T-helper 17 cell (primary cell): ENCODE measurements at regions not wholly inside any gene's neighbourhood (a gene's known extent, or its start where the extent isn't known, plus 50 kb on each side); places are given as distances from the start of the nearest gene placed in this dataset.

Source experiments
- ATAC-seq: fragments of 150-1000 bp; cut with Tn5 transposase; 2 replicates; pipeline ENCODE4 v1.10.0; 2021; ENCODE audit warnings: mild to moderate bottlenecking, moderate library complexity
- DNase-seq, 3 donors: peaks; one replicate each; pipeline versions ENCODE4 v3.0.0 to v3.0.0-alpha.2; 2020 to 2021
- H3K9me3 ChIP-seq: one replicate; pipeline ENCODE4 v1.7.0; 2013; ENCODE audit warnings: low read length, mild to moderate bottlenecking; ENCODE audit not compliant: control insufficient read depth, poor library complexity, severe bottlenecking
- H3K27ac Mint-ChIP-seq: one replicate; pipeline ENCODE4 v1.8.0; 2022; ENCODE audit warnings: mild to moderate bottlenecking, moderate library complexity, mixed read lengths
- H3K27me3 Mint-ChIP-seq: one replicate; pipeline ENCODE4 v1.8.0; 2022; ENCODE audit warnings: mixed read lengths
- H3K36me3 Mint-ChIP-seq: one replicate; pipeline ENCODE4 v1.8.0; 2022; ENCODE audit warnings: low read depth, mixed read lengths
- H3K4me1 Mint-ChIP-seq: one replicate; pipeline ENCODE4 v1.8.0; 2022; ENCODE audit warnings: mild to moderate bottlenecking, mixed read lengths
- H3K4me3 Mint-ChIP-seq: one replicate; pipeline ENCODE4 v1.8.0; 2022; ENCODE audit warnings: mild to moderate bottlenecking, moderate library complexity, mixed read lengths

- no peak overlapping the region for H3K27ac Mint-ChIP-seq
- ATAC-seq (no peak), DNase-seq (no peak)
- peaks cover 26% of the 10 kb centered on the region for H3K27me3 Mint-ChIP-seq
- H3K9me3 ChIP-seq, result no peaks in the 10 kb centered on the region
- H3K36me3 Mint-ChIP-seq, result peaks cover 2% of the 10 kb centered on the region
- no peaks in the 10 kb centered on the region for H3K4me1 Mint-ChIP-seq
- no peak overlapping the region for H3K4me3 Mint-ChIP-seq
These were observed 162.9 kb downstream of the BAMBI start for GRCh38 chr10:28840202-28840601.

GRCh38 chr10:28840971-28841370 is 163.7 kb downstream of the BAMBI start:
- no peaks in the 10 kb centered on the region for H3K4me1 Mint-ChIP-seq
- peaks cover 26% of the 10 kb centered on the region for H3K27me3 Mint-ChIP-seq
- no peak overlapping the region for H3K27ac Mint-ChIP-seq
- DNase-seq (no peak), ATAC-seq (no peak)
- no peak overlapping the region for H3K4me3 Mint-ChIP-seq
- H3K9me3 ChIP-seq, result no peaks in the 10 kb centered on the region
- peaks cover 2% of the 10 kb centered on the region for H3K36me3 Mint-ChIP-seq

- Mint-ChIP-seq H3K27ac (no peak overlapping the region), H3K27me3 (peaks cover 22% of the 10 kb centered on the region), H3K4me3 (no peak overlapping the region), H3K36me3 (peaks cover 2% of the 10 kb centered on the region), H3K4me1 (no peaks in the 10 kb centered on the region)
- DNase-seq, result no peak
- H3K9me3 ChIP-seq, result no peaks in the 10 kb centered on the region
- ATAC-seq, result no peak
These were observed 164.3 kb downstream of the BAMBI start for GRCh38 chr10:28841625-28842024.

GRCh38 chr10:28842321-28842720 is 165.0 kb downstream of the BAMBI start:
- ATAC-seq (no peak), DNase-seq (no peak)
- no peaks in the 10 kb centered on the region for H3K9me3 ChIP-seq
- Mint-ChIP-seq H3K27ac (no peak overlapping the region), H3K4me3 (no peak overlapping the region), H3K36me3 (peaks cover 2% of the 10 kb centered on the region), H3K4me1 (no peaks in the 10 kb centered on the region), H3K27me3 (peaks cover 16% of the 10 kb centered on the region)

- no peak for ATAC-seq
- Mint-ChIP-seq H3K27ac (no peak overlapping the region), H3K4me3 (no peak overlapping the region), H3K4me1 (no peaks in the 10 kb centered on the region), H3K36me3 (no peaks in the 10 kb centered on the region), H3K27me3 (no peaks in the 10 kb centered on the region)
- no peak for DNase-seq
- no peaks in the 10 kb centered on the region for H3K9me3 ChIP-seq
These were observed 167.8 kb downstream of the BAMBI start for GRCh38 chr10:28845009-28845682.

GRCh38 chr10:28849309-28849708 is 172.0 kb downstream of the BAMBI start:
- ATAC-seq, result no peak

GRCh38 chr10:28849821-28850220 is 172.5 kb downstream of the BAMBI start:
- no peaks in the 10 kb centered on the region for H3K9me3 ChIP-seq
- Mint-ChIP-seq H3K4me1 (no peaks in the 10 kb centered on the region), H3K27me3 (peaks cover 11% of the 10 kb centered on the region), H3K36me3 (no peaks in the 10 kb centered on the region), H3K27ac (no peak overlapping the region), H3K4me3 (no peak overlapping the region)
- DNase-seq, result no peak
- ATAC-seq, result no peak

More at GRCh38 chr10:28849309-28849708, 172.0 kb downstream of the BAMBI start:
- no peaks in the 10 kb centered on the region for H3K9me3 ChIP-seq
- Mint-ChIP-seq H3K4me1 (no peaks in the 10 kb centered on the region), H3K27me3 (peaks cover 11% of the 10 kb centered on the region), H3K36me3 (no peaks in the 10 kb centered on the region), H3K4me3 (no peak overlapping the region), H3K27ac (no peak overlapping the region)
- no peak for DNase-seq

GRCh38 chr10:28850784-28851183 is 173.5 kb downstream of the BAMBI start:
- Mint-ChIP-seq H3K27me3 (peaks cover 16% of the 10 kb centered on the region), H3K27ac (no peak overlapping the region), H3K36me3 (no peaks in the 10 kb centered on the region), H3K4me3 (no peak overlapping the region), H3K4me1 (no peaks in the 10 kb centered on the region)
- DNase-seq (no peak), ATAC-seq (no peak)
- no peaks in the 10 kb centered on the region for H3K9me3 ChIP-seq

GRCh38 chr10:28853195-28853594 is 175.9 kb downstream of the BAMBI start:
- peaks cover 16% of the 10 kb centered on the region for H3K27me3 Mint-ChIP-seq
- H3K4me1 Mint-ChIP-seq, result no peaks in the 10 kb centered on the region
- peaks cover 4% of the 10 kb centered on the region for H3K36me3 Mint-ChIP-seq
- H3K27ac Mint-ChIP-seq, result no peak overlapping the region
- H3K4me3 Mint-ChIP-seq, result no peak overlapping the region
- H3K9me3 ChIP-seq, result no peaks in the 10 kb centered on the region
- no peak for ATAC-seq
- DNase-seq, result no peak

GRCh38 chr10:28857164-28857563 is 179.8 kb downstream of the BAMBI start:
- peaks cover 4% of the 10 kb centered on the region for H3K36me3 Mint-ChIP-seq
- H3K4me1 Mint-ChIP-seq, result no peaks in the 10 kb centered on the region

GRCh38 chr10:28858646-28859045 is 181.3 kb downstream of the BAMBI start:
- Mint-ChIP-seq H3K4me3 (no peak overlapping the region), H3K4me1 (no peaks in the 10 kb centered on the region), H3K27me3 (peaks cover 11% of the 10 kb centered on the region), H3K36me3 (peaks cover 4% of the 10 kb centered on the region), H3K27ac (no peak overlapping the region)
- no peaks in the 10 kb centered on the region for H3K9me3 ChIP-seq
- ATAC-seq (no peak), DNase-seq (no peak)

More at GRCh38 chr10:28857164-28857563, 179.8 kb downstream of the BAMBI start:
- Mint-ChIP-seq H3K4me3 (no peak overlapping the region), H3K27ac (no peak overlapping the region), H3K27me3 (peaks cover 16% of the 10 kb centered on the region)
- no peaks in the 10 kb centered on the region for H3K9me3 ChIP-seq
- DNase-seq (no peak), ATAC-seq (no peak)

GRCh38 chr10:28859791-28860190 is 182.5 kb downstream of the BAMBI start:
- no peaks in the 10 kb centered on the region for H3K9me3 ChIP-seq
- DNase-seq, result no peak
- no peak overlapping the region for H3K4me3 Mint-ChIP-seq
- H3K36me3 Mint-ChIP-seq, result peaks cover 4% of the 10 kb centered on the region
- H3K4me1 Mint-ChIP-seq, result no peaks in the 10 kb centered on the region
- H3K27me3 Mint-ChIP-seq, result peaks cover 4% of the 10 kb centered on the region
- H3K27ac Mint-ChIP-seq, result no peak overlapping the region
- ATAC-seq, result no peak

- no peak overlapping the region for H3K27ac Mint-ChIP-seq
- no peak overlapping the region for H3K4me3 Mint-ChIP-seq
- H3K9me3 ChIP-seq, result no peaks in the 10 kb centered on the region
- H3K27me3 Mint-ChIP-seq, result peaks cover 8% of the 10 kb centered on the region
- H3K4me1 Mint-ChIP-seq, result no peaks in the 10 kb centered on the region
- DNase-seq (no peak), ATAC-seq (no peak)
- peaks cover 4% of the 10 kb centered on the region for H3K36me3 Mint-ChIP-seq
These were observed 184.9 kb downstream of the BAMBI start for GRCh38 chr10:28862219-28862618.

GRCh38 chr10:28869606-28870201 is 192.4 kb downstream of the BAMBI start:
- Mint-ChIP-seq H3K4me3 (no peak overlapping the region), H3K4me1 (no peaks in the 10 kb centered on the region), H3K36me3 (no peaks in the 10 kb centered on the region), H3K27me3 (peaks cover 10% of the 10 kb centered on the region), H3K27ac (no peak overlapping the region)
- ATAC-seq (no peak), DNase-seq (no peak)
- H3K9me3 ChIP-seq, result no peaks in the 10 kb centered on the region
